Panc1 (cell line): ENCODE measurements at regions not wholly inside any gene's neighbourhood (a gene's known extent, or its start where the extent isn't known, plus 50 kb on each side); places are given as distances from the start of the nearest gene placed in this dataset.

Experiments used
- ATAC-seq: fragments of 200-7000 bp; cut with Tn5 transposase; 2 replicates; pipeline ENCODE4 v1.9.1; 2020; ENCODE audit warnings: mild to moderate bottlenecking, moderate library complexity
- BruUV-seq: library from RNA; stranded (reverse); fragments of 400-500 nt; replicated peaks from 2 replicates; lab custom pipeline; 2021; lab: Mats Ljungman, UMichigan
- CTCF ChIA-PET: fragments of 300-600 bp; sonication (Branson Sonifier 250); formaldehyde crosslinking; loops from one replicate; lab custom pipeline; 2022; ENCODE audit warnings: antibody characterized with exemption; lab: Charles Lee
- POLR2A ChIA-PET: fragments of 300-600 bp; sonication (Branson Sonifier 250); formaldehyde crosslinking; loops from one replicate; lab custom pipeline; 2022; ENCODE audit warnings: antibody characterized with exemption; lab: Charles Lee
- DNase-seq: peaks from one replicate; pipeline ENCODE4 v3.0.0-alpha.2; 2010; ENCODE audit warnings: low read depth, low spot score
- H3K27ac ChIP-seq: 2 replicates; pipeline ENCODE4 v1.5.1; 2011; ENCODE audit warnings: mild to moderate bottlenecking, low read length, inconsistent platforms
- H3K27me3 ChIP-seq: fragments of 200-500 bp; sonication (Bioruptor generic); 2 replicates; pipeline ENCODE4 v1.6.0; 2014; ENCODE audit warnings: low read length, inconsistent platforms; ENCODE audit not compliant: control insufficient read depth, insufficient read depth
- H3K36me3 ChIP-seq: fragments of 200-500 bp; sonication (Bioruptor generic); 2 replicates; pipeline ENCODE4 v1.5.1; 2014; ENCODE audit warnings: inconsistent platforms, mild to moderate bottlenecking, low read length, moderate library complexity; ENCODE audit not compliant: control insufficient read depth, insufficient read depth
- H3K4me1 ChIP-seq: 2 replicates; pipeline ENCODE4 v1.5.1; 2011; ENCODE audit warnings: inconsistent platforms, mild to moderate bottlenecking, low read length, moderate library complexity; ENCODE audit not compliant: control insufficient read depth, insufficient read depth
- H3K4me3 ChIP-seq, 2 experiments: 2 replicates each; pipeline ENCODE4 v1.5.1; 2011 to 2012; ENCODE audit warnings: low read depth in 2 of 2, low read length in 2 of 2, mild to moderate bottlenecking in 2 of 2, inconsistent platforms in 1 of 2, moderate library complexity in 1 of 2
- H3K9me3 ChIP-seq: fragments of 200-500 bp; sonication (Bioruptor generic); 2 replicates; pipeline ENCODE4 v1.5.1; 2014; ENCODE audit warnings: low read depth, mild to moderate bottlenecking, inconsistent platforms, low read length, moderate library complexity; ENCODE audit not compliant: control insufficient read depth, insufficient read depth
- POLR2AphosphoS5 ChIP-seq: IDR thresholded peaks from 2 replicates; pipeline ENCODE4 v1.6.1; 2012; ENCODE audit warnings: mild to moderate bottlenecking, low read depth, low read length, moderate library complexity
- SIN3A ChIP-seq: IDR thresholded peaks from 2 replicates; pipeline ENCODE4 v1.6.1; 2012; ENCODE audit warnings: low read depth, mild to moderate bottlenecking, low read length, moderate library complexity, borderline replicate concordance; ENCODE audit not compliant: insufficient read depth
- TCF7L2 ChIP-seq: IDR thresholded peaks from 2 replicates; pipeline ENCODE4 v1.6.1; 2011; ENCODE audit warnings: mild to moderate bottlenecking, low read depth, low read length, inconsistent platforms
- in situ Hi-C: cut with HindIII; loops from 2 replicates; pipeline ENCODE4 v1.10.0; 2016; ENCODE audit warnings: low sequenced_read_pairs, low pct_unique_long_range_greater_than_20kb
- intact Hi-C: fragments of 100-400 bp; cut with micrococcal nuclease; formaldehyde crosslinking; loops from one replicate; pipeline ENCODE4 v1.10.0; 2022; ENCODE audit not compliant: unreplicated experiment
- TF ChIP-seq, protein P1 (sequence below): fragments of 450-650 bp; IDR thresholded peaks from 2 replicates; pipeline ENCODE4 v1.5.1; 2017; ENCODE audit warnings: mild to moderate bottlenecking
- TF ChIP-seq, protein P2 (sequence below), 2 experiments: IDR thresholded peaks; 2 replicates each; pipeline ENCODE4 v1.6.1; 2011 to 2012; ENCODE audit warnings: low read depth in 2 of 2, control low read depth in 1 of 2, low read length in 1 of 2, mild to moderate bottlenecking in 1 of 2, moderate library complexity in 1 of 2; ENCODE audit not compliant: insufficient read depth in 1 of 2

DNA sequence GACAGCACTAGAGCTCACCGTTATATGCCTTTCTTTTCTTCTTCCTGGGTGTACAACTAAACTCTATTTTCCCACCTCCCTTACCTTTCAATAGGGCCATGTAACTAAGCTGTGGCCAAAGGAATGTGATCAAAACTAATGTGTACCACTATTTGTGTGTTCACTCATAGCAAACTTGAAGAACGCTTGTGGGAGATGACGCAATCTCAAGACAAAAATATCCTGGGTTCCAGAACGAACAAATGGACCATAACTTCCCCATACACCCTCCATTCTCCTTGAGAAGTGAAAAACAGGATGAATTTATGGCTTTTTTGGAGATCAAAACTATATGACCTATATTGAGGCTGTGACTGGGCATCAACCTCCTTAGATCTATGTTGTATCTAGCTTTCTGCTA lies 139.7 kb upstream of the GLRA2 start:
- Histone ChIP-seq H3K36me3 (no peaks in the 10 kb centered on the region), H3K4me1 (no peaks in the 10 kb centered on the region), H3K4me3 (no peak overlapping the region), H3K9me3 (no peaks in the 10 kb centered on the region), H3K27ac (no peak overlapping the region), H3K27me3 (no peaks in the 10 kb centered on the region)
- no TSS peak for BruUV-seq
- ATAC-seq: no peak
- POLR2A ChIA-PET: no interaction called here
- TF ChIP-seq, protein P1, sequence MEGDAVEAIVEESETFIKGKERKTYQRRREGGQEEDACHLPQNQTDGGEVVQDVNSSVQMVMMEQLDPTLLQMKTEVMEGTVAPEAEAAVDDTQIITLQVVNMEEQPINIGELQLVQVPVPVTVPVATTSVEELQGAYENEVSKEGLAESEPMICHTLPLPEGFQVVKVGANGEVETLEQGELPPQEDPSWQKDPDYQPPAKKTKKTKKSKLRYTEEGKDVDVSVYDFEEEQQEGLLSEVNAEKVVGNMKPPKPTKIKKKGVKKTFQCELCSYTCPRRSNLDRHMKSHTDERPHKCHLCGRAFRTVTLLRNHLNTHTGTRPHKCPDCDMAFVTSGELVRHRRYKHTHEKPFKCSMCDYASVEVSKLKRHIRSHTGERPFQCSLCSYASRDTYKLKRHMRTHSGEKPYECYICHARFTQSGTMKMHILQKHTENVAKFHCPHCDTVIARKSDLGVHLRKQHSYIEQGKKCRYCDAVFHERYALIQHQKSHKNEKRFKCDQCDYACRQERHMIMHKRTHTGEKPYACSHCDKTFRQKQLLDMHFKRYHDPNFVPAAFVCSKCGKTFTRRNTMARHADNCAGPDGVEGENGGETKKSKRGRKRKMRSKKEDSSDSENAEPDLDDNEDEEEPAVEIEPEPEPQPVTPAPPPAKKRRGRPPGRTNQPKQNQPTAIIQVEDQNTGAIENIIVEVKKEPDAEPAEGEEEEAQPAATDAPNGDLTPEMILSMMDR: no peak
- TF ChIP-seq SIN3A (no peak), POLR2AphosphoS5 (no peak), TCF7L2 (no peak)
- TF ChIP-seq, protein P2, sequence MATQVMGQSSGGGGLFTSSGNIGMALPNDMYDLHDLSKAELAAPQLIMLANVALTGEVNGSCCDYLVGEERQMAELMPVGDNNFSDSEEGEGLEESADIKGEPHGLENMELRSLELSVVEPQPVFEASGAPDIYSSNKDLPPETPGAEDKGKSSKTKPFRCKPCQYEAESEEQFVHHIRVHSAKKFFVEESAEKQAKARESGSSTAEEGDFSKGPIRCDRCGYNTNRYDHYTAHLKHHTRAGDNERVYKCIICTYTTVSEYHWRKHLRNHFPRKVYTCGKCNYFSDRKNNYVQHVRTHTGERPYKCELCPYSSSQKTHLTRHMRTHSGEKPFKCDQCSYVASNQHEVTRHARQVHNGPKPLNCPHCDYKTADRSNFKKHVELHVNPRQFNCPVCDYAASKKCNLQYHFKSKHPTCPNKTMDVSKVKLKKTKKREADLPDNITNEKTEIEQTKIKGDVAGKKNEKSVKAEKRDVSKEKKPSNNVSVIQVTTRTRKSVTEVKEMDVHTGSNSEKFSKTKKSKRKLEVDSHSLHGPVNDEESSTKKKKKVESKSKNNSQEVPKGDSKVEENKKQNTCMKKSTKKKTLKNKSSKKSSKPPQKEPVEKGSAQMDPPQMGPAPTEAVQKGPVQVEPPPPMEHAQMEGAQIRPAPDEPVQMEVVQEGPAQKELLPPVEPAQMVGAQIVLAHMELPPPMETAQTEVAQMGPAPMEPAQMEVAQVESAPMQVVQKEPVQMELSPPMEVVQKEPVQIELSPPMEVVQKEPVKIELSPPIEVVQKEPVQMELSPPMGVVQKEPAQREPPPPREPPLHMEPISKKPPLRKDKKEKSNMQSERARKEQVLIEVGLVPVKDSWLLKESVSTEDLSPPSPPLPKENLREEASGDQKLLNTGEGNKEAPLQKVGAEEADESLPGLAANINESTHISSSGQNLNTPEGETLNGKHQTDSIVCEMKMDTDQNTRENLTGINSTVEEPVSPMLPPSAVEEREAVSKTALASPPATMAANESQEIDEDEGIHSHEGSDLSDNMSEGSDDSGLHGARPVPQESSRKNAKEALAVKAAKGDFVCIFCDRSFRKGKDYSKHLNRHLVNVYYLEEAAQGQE (IDR thresholded peaks at IDR 0.05; ENCODE audit: insufficient read depth in 1 of 2, low read depth in 2 of 2, low read length in 1 of 2): no peak
- intact Hi-C loops (no loop called here), in situ Hi-C loops (no loop called here)
- CTCF ChIA-PET: no interaction called here
- no peak for DNase-seq

DNA sequence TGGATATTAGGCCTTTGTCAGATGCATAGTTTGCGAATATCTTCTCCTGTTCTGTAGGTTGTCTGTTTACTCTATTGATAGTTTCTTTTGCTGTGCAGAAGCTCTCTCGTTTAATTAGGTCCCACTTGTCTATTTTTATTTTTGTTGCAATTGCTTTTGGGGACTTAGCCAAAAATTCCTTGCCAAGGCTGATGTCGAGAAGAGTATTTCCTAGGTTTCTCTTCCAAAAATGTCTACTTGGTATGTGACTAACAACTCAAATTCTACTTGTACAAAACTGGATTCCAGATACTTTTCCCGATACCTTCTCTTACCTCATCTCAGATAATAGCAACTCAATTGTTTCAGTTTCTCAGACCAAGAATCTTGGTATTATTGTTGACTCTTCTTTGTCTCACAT lies 142.4 kb upstream of the GLRA2 start:
- TF ChIP-seq SIN3A (no peak), TCF7L2 (no peak), POLR2AphosphoS5 (no peak)
- TF ChIP-seq, protein P1: no peak
- TF ChIP-seq, protein P2 (IDR thresholded peaks at IDR 0.05; ENCODE audit: insufficient read depth in 1 of 2, low read depth in 2 of 2, low read length in 1 of 2): no peak
- Histone ChIP-seq H3K4me1 (no peaks in the 10 kb centered on the region), H3K27me3 (no peaks in the 10 kb centered on the region), H3K27ac (no peak overlapping the region), H3K36me3 (no peaks in the 10 kb centered on the region), H3K9me3 (no peaks in the 10 kb centered on the region), H3K4me3 (no peak overlapping the region)
- POLR2A ChIA-PET: no interaction called here
- DNase-seq (no peak), ATAC-seq (no peak)
- intact Hi-C loops (no loop called here), in situ Hi-C loops (no loop called here)
- CTCF ChIA-PET: no interaction called here
- BruUV-seq: no TSS peak
